HEK293 (cell line): ENCODE measurements at regions not wholly inside any gene's neighbourhood (a gene's known extent, or its start where the extent isn't known, plus 50 kb on each side); places are given as distances from the start of the nearest gene placed in this dataset.
"Not testable (repeated sequence)": the region's sequence is repeated elsewhere in the genome, so short reads cannot be mapped to it uniquely, and the experiment has no call there.

Experiments
- CTCF ChIA-PET: fragments of 350-600 bp; formaldehyde crosslinking; extraction: SDS; loops from one replicate; lab custom pipeline; 2021; ENCODE audit warnings: antibody characterized with exemption; lab: Yijun Ruan, JAX
- POLR2A ChIA-PET: fragments of 300-600 bp; formaldehyde crosslinking; extraction: SDS; loops from one replicate; lab custom pipeline; 2020; ENCODE audit warnings: antibody characterized with exemption, inconsistent platforms; lab: Yijun Ruan, JAX
- H3K27ac ChIP-seq: fragments of 200-500 bp; sonication (Bioruptor generic); 2 replicates; pipeline ENCODE4 v1.5.1; 2014; ENCODE audit warnings: low read depth, low read length, control low read depth, inconsistent platforms; ENCODE audit errors: extremely low read depth
- H3K36me3 ChIP-seq, 2 experiments: fragments of 200-500 bp in 1 of 2; sonication (Bioruptor generic) in 1 of 2; 1 replicate in 1 of 2; 2 replicates in 1 of 2; pipeline ENCODE4 v1.5.1; 2014 to 2017; ENCODE audit warnings: inconsistent platforms in 2 of 2, low read length in 2 of 2; ENCODE audit not compliant: control insufficient read depth in 2 of 2, insufficient read depth in 1 of 2
- H3K4me1 ChIP-seq: fragments of 200-500 bp; sonication (Bioruptor generic); 2 replicates; pipeline ENCODE4 v1.5.1; 2014; ENCODE audit warnings: mild to moderate bottlenecking, low read length, inconsistent platforms; ENCODE audit not compliant: control insufficient read depth, insufficient read depth
- H3K4me3 ChIP-seq: 2 replicates; pipeline ENCODE4 v1.5.1; 2011; ENCODE audit warnings: low read depth, mild to moderate bottlenecking, control low read depth, low read length, moderate library complexity
- H3K9me3 ChIP-seq: fragments of 200-500 bp; sonication (Bioruptor generic); 2 replicates; pipeline ENCODE4 v1.5.1; 2014; ENCODE audit warnings: low read depth, low read length, inconsistent platforms; ENCODE audit not compliant: control insufficient read depth, insufficient read depth
- ATF2 ChIP-seq: fragments of 450-650 bp; formaldehyde crosslinking; IDR thresholded peaks from 2 replicates; pipeline ENCODE4 v1.5.1; 2016; ENCODE audit warnings: missing biosample characterization, missing genetic modification characterization, low read depth
- FEZF1 ChIP-seq: fragments of 450-650 bp; formaldehyde crosslinking; IDR thresholded peaks from 2 replicates; pipeline ENCODE4 v1.5.1; 2016; ENCODE audit warnings: missing biosample characterization, missing genetic modification characterization
- IKZF3 ChIP-seq: fragments of 450-650 bp; IDR thresholded peaks from 2 replicates; pipeline ENCODE4 v1.5.0; 2018; ENCODE audit warnings: missing biosample characterization, mild to moderate bottlenecking, missing genetic modification characterization, moderate library complexity
- KLF1 ChIP-seq: fragments of 450-650 bp; formaldehyde crosslinking; IDR thresholded peaks from 2 replicates; pipeline ENCODE4 v1.5.1; 2016; ENCODE audit warnings: missing biosample characterization, missing genetic modification characterization
- PRDM4 ChIP-seq: fragments of 450-650 bp; formaldehyde crosslinking; IDR thresholded peaks from 2 replicates; pipeline ENCODE4 v1.5.1; 2017; ENCODE audit warnings: missing biosample characterization, missing genetic modification characterization
- SP7 ChIP-seq: fragments of 450-650 bp; formaldehyde crosslinking; IDR thresholded peaks from 2 replicates; pipeline ENCODE4 v1.5.1; 2016; ENCODE audit warnings: missing biosample characterization, missing genetic modification characterization
- ZBTB26 ChIP-seq: fragments of 450-650 bp; formaldehyde crosslinking; optimal IDR thresholded peaks from 2 replicates; pipeline ENCODE3; 2016; ENCODE audit warnings: missing biosample characterization, mild to moderate bottlenecking, missing genetic modification characterization
- ZBTB7A ChIP-seq: fragments of 450-650 bp; formaldehyde crosslinking; IDR thresholded peaks from 2 replicates; pipeline ENCODE4 v1.5.1; 2016; ENCODE audit warnings: low read depth, missing biosample characterization, missing genetic modification characterization
- ZFP69B ChIP-seq: fragments of 450-650 bp; formaldehyde crosslinking; IDR thresholded peaks from 2 replicates; pipeline ENCODE4 v1.5.1; 2016; ENCODE audit warnings: missing biosample characterization, missing genetic modification characterization
- ZNF302 ChIP-seq: fragments of 450-650 bp; formaldehyde crosslinking; IDR thresholded peaks from 2 replicates; pipeline ENCODE4 v1.5.1; 2016; ENCODE audit warnings: missing biosample characterization, missing genetic modification characterization, low read depth
- ZNF639 ChIP-seq: fragments of 450-650 bp; formaldehyde crosslinking; IDR thresholded peaks from 2 replicates; pipeline ENCODE4 v1.5.1; 2016; ENCODE audit warnings: missing biosample characterization, missing genetic modification characterization

GRCh38 chr13:80157261-80157932, 183.5 kb downstream of the SPRY2 start:
- no peak for TF ChIP-seq ZBTB26 (tag by site-specific recombination)
- CTCF ChIA-PET, result no interaction called here
- Histone ChIP-seq H3K27ac (no peak overlapping the region), H3K4me3 (no peak overlapping the region), H3K9me3 (no peaks in the 10 kb centered on the region), H3K4me1 (no peaks in the 10 kb centered on the region), H3K36me3 (no peaks in the 10 kb centered on the region)
- POLR2A ChIA-PET, result no interaction called here

GRCh38 chr13:80152142-80152541, 188.8 kb downstream of the SPRY2 start:
- H3K27ac ChIP-seq, H3K4me3 ChIP-seq, H3K9me3 ChIP-seq, CTCF ChIA-PET, H3K4me1 ChIP-seq, POLR2A ChIA-PET, H3K36me3 ChIP-seq: not testable (repeated sequence)
- peak; percentile 59; the same call in 1 of the 2 replicates for TF ChIP-seq ZFP69B (tag by site-specific recombination)
- 0 out of 2 replicates have a peak, but pooled peaks have one; percentile 20 for TF ChIP-seq FEZF1
- TF ChIP-seq IKZF3 (tag by site-specific recombination), result 0 out of 2 replicates have a peak, but pooled peaks have one; percentile 35
- TF ChIP-seq, all 188 proteins: peak for 3; not testable (repeated sequence) for 185

GRCh38 chr13:80151016-80151415, 189.9 kb downstream of the SPRY2 start:
- no peak overlapping the region for H3K27ac ChIP-seq
- TF ChIP-seq ZNF639 (tag by site-specific recombination), result no peak
- no peak for TF ChIP-seq ZBTB7A
- TF ChIP-seq PRDM4 (tag by site-specific recombination), result no peak
- TF ChIP-seq KLF1 (tag by site-specific recombination), result no peak
- peak; percentile 38; the same call in 1 of the 2 replicates for TF ChIP-seq ATF2 (tag by site-specific recombination)
- TF ChIP-seq SP7 (tag by site-specific recombination), result peak; percentile 43; the same call in 1 of the 2 replicates
- no peak for TF ChIP-seq ZNF302 (tag by site-specific recombination)
- H3K36me3 ChIP-seq, result no peaks in the 10 kb centered on the region
- ChIA-PET POLR2A (no interaction called here), CTCF (interaction anchor here (0.7 kb wide), 1 partner anchor 105 kb away, joined by 3 read pairs; no protein-coding TSS in a partner anchor)
- H3K4me3 ChIP-seq, result no peak overlapping the region
- H3K4me1 ChIP-seq, result no peaks in the 10 kb centered on the region
- H3K9me3 ChIP-seq, result no peaks in the 10 kb centered on the region
